AG10803 (cell line): ENCODE measurements at regions not wholly inside any gene's neighbourhood (a gene's known extent, or its start where the extent isn't known, plus 50 kb on each side); places are given as distances from the start of the nearest gene placed in this dataset.

ENCODE experiments used
- DNase-seq: peaks from one replicate; pipeline ENCODE4 v3.0.0; 2010; ENCODE audit warnings: low read depth
- H3K4me3 ChIP-seq: 2 replicates; pipeline ENCODE4 v1.5.1; 2011; ENCODE audit warnings: mild to moderate bottlenecking, low read length, control low read depth
- TF ChIP-seq, protein P1 (sequence below): conservative IDR thresholded peaks from 2 replicates; pipeline ENCODE4 v1.5.1; 2011; ENCODE audit warnings: mild to moderate bottlenecking, low read length, control low read depth, inconsistent platforms

DNA sequence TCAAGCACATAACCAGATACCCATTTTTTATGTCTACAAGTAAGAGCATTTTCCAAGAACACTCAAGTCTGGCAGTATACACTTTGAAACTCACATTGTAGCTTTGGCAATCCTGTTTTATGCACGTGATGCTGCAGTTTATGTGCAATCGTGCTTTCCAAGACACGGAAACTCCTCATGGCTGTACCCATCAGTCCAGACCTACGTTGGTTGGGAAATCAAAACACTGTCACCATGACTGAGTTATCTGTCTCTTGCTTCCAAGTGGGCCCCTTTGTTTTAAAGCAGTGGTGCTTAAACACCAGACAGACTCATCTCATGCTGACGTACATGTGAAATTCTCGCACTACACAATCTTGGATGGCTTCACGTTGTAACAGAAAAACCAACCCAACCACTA, 192.8 kb downstream of the LTN1 start:
- no peak overlapping the region for H3K4me3 ChIP-seq
- TF ChIP-seq, protein P1, sequence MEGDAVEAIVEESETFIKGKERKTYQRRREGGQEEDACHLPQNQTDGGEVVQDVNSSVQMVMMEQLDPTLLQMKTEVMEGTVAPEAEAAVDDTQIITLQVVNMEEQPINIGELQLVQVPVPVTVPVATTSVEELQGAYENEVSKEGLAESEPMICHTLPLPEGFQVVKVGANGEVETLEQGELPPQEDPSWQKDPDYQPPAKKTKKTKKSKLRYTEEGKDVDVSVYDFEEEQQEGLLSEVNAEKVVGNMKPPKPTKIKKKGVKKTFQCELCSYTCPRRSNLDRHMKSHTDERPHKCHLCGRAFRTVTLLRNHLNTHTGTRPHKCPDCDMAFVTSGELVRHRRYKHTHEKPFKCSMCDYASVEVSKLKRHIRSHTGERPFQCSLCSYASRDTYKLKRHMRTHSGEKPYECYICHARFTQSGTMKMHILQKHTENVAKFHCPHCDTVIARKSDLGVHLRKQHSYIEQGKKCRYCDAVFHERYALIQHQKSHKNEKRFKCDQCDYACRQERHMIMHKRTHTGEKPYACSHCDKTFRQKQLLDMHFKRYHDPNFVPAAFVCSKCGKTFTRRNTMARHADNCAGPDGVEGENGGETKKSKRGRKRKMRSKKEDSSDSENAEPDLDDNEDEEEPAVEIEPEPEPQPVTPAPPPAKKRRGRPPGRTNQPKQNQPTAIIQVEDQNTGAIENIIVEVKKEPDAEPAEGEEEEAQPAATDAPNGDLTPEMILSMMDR = no peak
- DNase-seq = no peak

DNA sequence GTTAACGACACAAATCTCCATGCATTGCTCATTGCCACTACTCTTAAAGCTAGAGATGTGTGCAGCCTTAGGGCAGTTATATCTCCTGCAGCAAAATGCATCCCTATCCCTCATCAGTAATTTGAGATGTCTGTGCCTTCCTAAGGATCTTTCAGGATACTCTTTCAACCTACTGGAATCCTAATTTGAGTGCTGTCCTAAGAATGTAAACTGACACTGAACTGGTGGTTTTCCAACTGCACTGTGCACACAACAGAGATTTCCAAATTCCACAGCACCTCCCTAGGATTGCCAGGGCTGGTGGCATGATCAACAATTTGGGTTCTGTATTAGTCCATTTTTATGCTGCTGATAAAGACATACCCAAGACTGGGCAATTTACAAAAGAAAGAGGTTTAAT, 193.9 kb downstream of the LTN1 start:
- TF ChIP-seq, protein P1 = no peak
- peak; percentile 64 for DNase-seq
- H3K4me3 ChIP-seq = no peak overlapping the region

DNA sequence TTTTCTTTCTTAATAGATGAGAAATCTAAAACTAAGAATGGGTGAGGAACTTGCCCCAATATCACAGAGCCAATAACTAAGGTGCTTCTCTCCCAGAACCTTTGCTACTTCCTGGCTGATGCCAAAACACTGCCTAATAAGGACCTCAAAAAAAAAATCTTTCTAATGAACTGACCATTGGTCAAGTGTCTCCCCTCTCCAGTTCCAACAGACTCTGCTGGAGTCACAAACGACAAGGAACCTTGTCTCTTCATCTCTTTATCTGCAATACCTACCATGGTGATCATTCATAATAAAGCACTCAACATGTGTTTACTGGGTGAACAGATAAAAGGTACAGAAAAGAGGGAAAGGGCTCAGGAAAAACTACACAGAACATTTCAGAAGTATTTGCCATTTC, 197.4 kb downstream of the LTN1 start:
- TF ChIP-seq, protein P1 = no peak
- no peak overlapping the region for H3K4me3 ChIP-seq
- DNase-seq = no peak

DNA sequence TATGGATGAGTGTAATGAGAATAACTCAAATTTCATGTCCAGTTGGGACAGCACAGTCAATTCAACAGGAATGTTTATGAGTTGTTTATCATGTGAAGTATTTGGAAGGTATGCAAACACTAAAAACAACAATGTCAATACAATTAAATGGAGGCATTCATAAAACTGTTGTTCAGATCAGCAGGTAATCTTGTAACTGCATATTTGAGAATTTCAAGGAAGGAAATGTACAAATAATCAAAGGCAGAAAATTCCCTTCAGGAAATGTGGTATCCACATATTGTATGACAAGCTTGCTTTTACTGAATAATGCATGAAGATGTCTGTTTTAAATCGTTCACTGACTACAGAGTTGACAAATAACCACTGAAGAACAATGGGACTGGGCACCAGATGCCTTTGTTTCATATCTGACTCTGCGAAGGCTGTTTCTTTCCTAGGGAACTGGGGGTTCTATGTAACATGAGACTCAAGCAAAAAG, 198.3 kb downstream of the LTN1 start:
- H3K4me3 ChIP-seq = no peak overlapping the region
- DNase-seq = peak; percentile 20
- TF ChIP-seq, protein P1 = no peak

DNA sequence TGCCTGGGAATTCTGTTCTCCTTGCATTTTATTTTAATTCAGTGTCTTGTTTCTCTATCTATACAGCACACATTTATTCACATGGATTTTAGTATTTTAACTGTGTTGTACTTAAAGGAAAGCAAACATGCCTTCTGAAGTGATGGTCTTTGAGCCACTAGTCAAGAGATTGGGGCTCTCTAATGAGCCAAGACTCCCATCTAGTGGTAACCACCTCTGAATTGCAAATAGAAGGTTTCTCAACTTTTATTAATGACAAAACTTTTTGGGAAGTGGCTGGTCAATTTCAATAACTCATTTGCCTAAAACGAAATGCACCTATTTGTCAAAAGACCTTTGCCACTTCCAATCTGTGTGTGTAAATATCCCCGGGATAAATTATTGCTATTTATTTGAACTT, 199.6 kb downstream of the LTN1 start:
- H3K4me3 ChIP-seq = no peak overlapping the region
- TF ChIP-seq, protein P1 = peak; percentile 63
- DNase-seq = peak; percentile 51

DNA sequence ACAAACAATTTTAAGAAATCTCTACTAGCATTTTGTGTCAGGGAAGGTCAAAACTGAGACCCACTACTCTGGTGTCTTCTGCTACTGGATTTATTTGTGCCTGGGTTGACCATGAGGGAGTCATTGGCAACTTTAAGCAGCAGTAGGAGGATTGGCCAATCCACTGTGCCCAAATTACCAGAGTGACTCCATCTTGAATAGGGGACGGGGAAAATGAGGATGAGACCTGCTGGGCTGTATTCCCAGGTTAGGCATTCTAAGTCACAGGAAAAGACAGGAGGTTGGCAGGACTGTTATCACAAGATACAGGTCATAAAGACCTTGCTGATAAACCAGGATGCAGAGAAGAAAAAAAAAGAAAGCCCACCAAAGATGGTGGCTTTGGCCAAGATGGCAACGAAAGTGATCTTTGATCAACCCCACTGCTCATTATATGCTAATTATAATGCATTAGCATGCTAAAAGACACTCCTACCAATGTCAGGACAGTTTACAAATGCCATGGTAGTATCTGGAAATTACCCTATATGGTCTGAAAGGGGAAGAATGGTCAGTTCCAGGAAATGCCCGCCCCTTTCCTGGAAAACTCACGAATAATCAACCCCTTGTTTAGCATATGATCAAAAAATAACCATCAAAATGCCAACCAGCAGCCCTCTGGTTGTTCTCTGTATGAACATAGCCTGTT, 200.9 kb downstream of the LTN1 start:
- TF ChIP-seq, protein P1 = no peak
- H3K4me3 ChIP-seq = no peak overlapping the region

DNA sequence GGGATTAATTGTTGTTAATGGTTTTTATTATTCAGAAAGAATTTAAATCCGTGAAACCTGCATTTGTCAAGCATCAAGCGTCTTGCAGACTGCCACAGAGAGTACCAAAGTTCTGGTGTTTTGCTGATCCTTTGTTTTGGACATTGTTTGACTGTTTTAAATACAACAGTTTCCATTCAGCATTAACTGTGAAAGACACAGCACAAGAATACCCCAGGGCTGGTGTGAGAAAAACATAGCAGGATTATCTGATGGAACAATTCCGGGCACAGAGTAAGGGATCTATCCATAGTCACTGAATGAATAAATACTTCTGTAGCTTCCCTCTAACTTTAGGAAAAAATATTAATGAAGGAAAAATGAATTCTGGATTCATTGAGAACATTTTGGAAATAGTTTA, 202.3 kb downstream of the LTN1 start:
- DNase-seq = no peak
- no peak overlapping the region for H3K4me3 ChIP-seq

More for the DNA sequence above, 200.9 kb downstream of the LTN1 start:
- no peak for DNase-seq

More for the DNA sequence above, 202.3 kb downstream of the LTN1 start:
- TF ChIP-seq, protein P1 = no peak
